WTC11 (cell line): ENCODE measurements at regions not wholly inside any gene's neighbourhood (a gene's known extent, or its start where the extent isn't known, plus 50 kb on each side); places are given as distances from the start of the nearest gene placed in this dataset.

ENCODE experiments used
- CREB1 ChIP-seq: sonication (generic); formaldehyde crosslinking; IDR thresholded peaks from 2 replicates; pipeline ENCODE4 v1.8.0; 2023; ENCODE audit warnings: mild to moderate bottlenecking, missing genetic modification reagents
- CTCF ChIP-seq: fragments of 200-600 bp; IDR thresholded peaks from 2 replicates; pipeline ENCODE4 v1.8.0; 2022; ENCODE audit warnings: antibody characterized with exemption
- GABPB1 ChIP-seq: sonication (generic); formaldehyde crosslinking; IDR thresholded peaks from 2 replicates; pipeline ENCODE4 v1.8.1; 2023; ENCODE audit warnings: mild to moderate bottlenecking, missing genetic modification reagents
- ZNF138 ChIP-seq: sonication (generic); formaldehyde crosslinking; conservative IDR thresholded peaks from 2 replicates; pipeline ENCODE4 v1.8.1; 2022; ENCODE audit warnings: mild to moderate bottlenecking, moderate library complexity, missing genetic modification reagents
- TF ChIP-seq, protein P1 (sequence below): sonication (generic); formaldehyde crosslinking; IDR thresholded peaks from 2 replicates; pipeline ENCODE4 v1.8.1; 2023; ENCODE audit warnings: mild to moderate bottlenecking, missing genetic modification reagents, moderate library complexity

DNA sequence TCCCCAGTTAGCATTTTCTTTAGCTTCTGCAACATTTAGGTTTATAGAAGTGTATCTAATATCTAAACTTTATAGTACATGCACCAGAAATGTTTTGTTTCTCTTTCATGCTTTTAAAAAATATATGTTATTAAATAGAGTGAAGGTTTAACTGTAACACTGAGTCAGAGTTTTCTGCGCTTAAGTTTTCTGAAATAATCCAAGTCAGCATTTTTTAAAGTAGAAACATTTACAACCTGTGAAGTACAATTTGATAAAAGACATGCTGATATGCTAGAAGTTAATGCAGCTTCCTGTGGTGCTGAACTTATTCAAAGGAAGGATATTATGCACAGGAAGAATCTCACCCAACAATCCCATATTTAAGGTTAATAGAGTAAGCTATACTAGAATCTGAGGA is 1096.8 kb downstream of the LRFN5 start:
- TF ChIP-seq GABPB1 (CRISPR knock-in tag) (no peak), CREB1 (CRISPR knock-in tag) (no peak), ZNF138 (CRISPR knock-in tag) (no peak), CTCF (no peak)
- TF ChIP-seq, protein P1, sequence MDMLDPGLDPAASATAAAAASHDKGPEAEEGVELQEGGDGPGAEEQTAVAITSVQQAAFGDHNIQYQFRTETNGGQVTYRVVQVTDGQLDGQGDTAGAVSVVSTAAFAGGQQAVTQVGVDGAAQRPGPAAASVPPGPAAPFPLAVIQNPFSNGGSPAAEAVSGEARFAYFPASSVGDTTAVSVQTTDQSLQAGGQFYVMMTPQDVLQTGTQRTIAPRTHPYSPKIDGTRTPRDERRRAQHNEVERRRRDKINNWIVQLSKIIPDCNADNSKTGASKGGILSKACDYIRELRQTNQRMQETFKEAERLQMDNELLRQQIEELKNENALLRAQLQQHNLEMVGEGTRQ (CRISPR knock-in tag), result no peak
